ENCODE measurements at regions not wholly inside any gene's neighbourhood (a gene's known extent, or its start where the extent isn't known, plus 50 kb on each side); places are given as distances from the start of the nearest gene placed in this dataset.

GRCh38 chr12:76216585-76217472, 131.4 kb downstream of the BBS10 start:
- DNase-seq = no peak

- DNase-seq = no peak
Measured at GRCh38 chr12:76208129-76208528, 123.6 kb upstream of the NAP1L1 start.

- DNase-seq = no peak
Measured at GRCh38 chr12:76206677-76207072, 122.2 kb upstream of the NAP1L1 start.

GRCh38 chr12:76206039-76206676, 121.7 kb upstream of the NAP1L1 start:
- DNase-seq = no peak

GRCh38 chr12:76202621-76203020, 118.1 kb upstream of the NAP1L1 start:
- no peak for DNase-seq

- DNase-seq = no peak
Measured at GRCh38 chr12:76201758-76202157, 117.3 kb upstream of the NAP1L1 start.

GRCh38 chr12:76201316-76201715, 116.8 kb upstream of the NAP1L1 start:
- DNase-seq = no peak

- no peak for DNase-seq
Measured at GRCh38 chr12:76199808-76200207, 115.3 kb upstream of the NAP1L1 start.

- no peak for DNase-seq
Measured at GRCh38 chr12:76198839-76199238, 114.4 kb upstream of the NAP1L1 start.

- DNase-seq = no peak
Measured at GRCh38 chr12:76197283-76197682, 112.8 kb upstream of the NAP1L1 start.

- no peak for DNase-seq
Measured at GRCh38 chr12:76195920-76196319, 111.4 kb upstream of the NAP1L1 start.

- no peak for DNase-seq
Measured at GRCh38 chr12:76194724-76195123, 110.2 kb upstream of the NAP1L1 start.

GRCh38 chr12:76193961-76194360, 109.5 kb upstream of the NAP1L1 start:
- no peak for DNase-seq

- no peak for DNase-seq
Measured at GRCh38 chr12:76192416-76192815, 107.9 kb upstream of the NAP1L1 start.

GRCh38 chr12:76190299-76190698, 105.8 kb upstream of the NAP1L1 start:
- no peak for DNase-seq

- no peak for DNase-seq
Measured at GRCh38 chr12:76189851-76190250, 105.4 kb upstream of the NAP1L1 start.

- no peak for DNase-seq
Measured at GRCh38 chr12:76187177-76187576, 102.7 kb upstream of the NAP1L1 start.

GRCh38 chr12:76186131-76186906, 101.8 kb upstream of the NAP1L1 start:
- DNase-seq = no peak

GRCh38 chr12:76183459-76184186, 99.1 kb upstream of the NAP1L1 start:
- no peak for DNase-seq

- no peak for DNase-seq
Measured at GRCh38 chr12:76180401-76181277, 96.2 kb upstream of the NAP1L1 start.

- no peak for DNase-seq
Measured at GRCh38 chr12:76178452-76178851, 94.0 kb upstream of the NAP1L1 start.
